Activated CD4-positive, alpha-beta T cell treated with anti-CD3 and anti-CD28 coated beads for 24 hours (primary cell): ENCODE measurements at regions not wholly inside any gene's neighbourhood (a gene's known extent, or its start where the extent isn't known, plus 50 kb on each side); places are given as distances from the start of the nearest gene placed in this dataset.
"Not testable (repeated sequence)": the region's sequence is repeated elsewhere in the genome, so short reads cannot be mapped to it uniquely, and the experiment has no call there.

ENCODE experiments used
- DNase-seq, 2 donors: peaks; one replicate each; pipeline ENCODE4 v3.0.0-alpha.2; 2020; ENCODE audit warnings: low read depth in 2 of 2

DNA sequence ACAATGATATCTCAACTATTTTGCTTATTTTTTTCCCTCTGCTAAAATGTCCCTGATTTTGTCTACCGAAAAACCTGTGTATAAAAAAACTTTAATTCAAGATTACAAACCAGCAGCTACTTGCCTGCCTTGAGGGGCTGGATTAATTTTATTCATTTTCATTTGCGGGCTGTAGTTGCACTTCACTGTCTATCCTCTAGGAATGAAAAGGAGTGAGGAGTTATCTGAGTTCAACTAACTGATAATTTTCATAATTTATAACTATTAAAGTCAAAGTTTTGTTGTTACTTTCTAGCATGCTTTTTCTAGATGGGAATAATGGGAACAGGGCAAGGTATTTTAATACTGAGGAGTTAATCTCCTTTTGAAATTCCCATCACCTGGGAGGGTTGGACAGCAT, 50.3 kb upstream of the AGTPBP1 start:
- DNase-seq: not testable (repeated sequence)

DNA sequence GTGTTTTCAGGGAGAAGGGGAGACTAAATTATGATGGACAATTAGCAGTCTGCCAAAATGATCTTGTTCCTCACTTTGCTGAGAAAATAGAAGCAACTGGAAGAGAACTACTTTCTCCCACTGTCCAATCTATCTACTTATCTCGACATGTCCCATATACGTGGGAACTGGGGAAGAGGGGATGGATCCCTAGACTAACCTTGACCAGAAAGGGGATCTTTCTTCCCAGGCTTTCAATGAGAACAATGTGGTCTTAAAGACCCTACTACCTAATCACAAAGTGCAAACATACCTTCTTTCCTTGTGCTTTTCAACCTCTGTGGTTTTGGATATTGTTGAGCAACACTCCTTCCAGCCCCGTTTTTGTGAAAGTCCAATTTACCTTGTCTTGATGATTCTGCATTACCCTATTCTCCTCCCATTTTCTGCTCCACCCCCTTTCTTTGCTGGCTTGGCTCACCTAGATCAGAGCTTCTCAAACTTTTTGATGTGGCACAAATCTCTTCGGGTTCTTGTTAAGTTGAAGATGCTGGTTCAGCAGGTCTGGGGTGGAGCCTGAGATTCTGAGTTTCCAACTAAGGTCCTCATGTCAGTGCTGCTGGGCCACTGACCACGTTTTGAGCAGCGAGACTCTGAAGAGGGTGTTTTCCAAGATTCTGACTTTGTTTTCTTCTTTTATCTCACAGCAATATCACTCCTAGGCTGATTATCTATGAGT, 61.4 kb upstream of the AGTPBP1 start:
- not testable (repeated sequence) for DNase-seq

DNA sequence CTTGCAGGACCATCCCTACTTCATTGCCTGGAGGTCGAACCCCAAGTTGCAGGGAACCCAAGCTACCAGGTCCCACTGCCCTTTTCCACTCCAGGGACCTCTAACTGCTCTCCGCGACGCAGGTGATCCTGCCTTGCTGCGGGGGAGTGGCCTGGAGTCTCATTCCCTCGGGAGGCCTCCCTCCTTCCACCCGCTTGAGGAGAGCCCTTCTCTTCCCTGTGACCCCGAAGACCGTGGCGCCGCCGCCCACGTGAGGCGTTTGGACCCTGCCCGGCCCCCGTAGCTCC, 63.0 kb upstream of the AGTPBP1 start:
- DNase-seq: not testable (repeated sequence)

GRCh38 chr9:85805134-85806005, 63.6 kb upstream of the AGTPBP1 start:
- peak; percentile 50 to 61 for DNase-seq

GRCh38 chr9:85808329-85808728, 66.6 kb upstream of the AGTPBP1 start:
- DNase-seq: not testable (repeated sequence)

- not testable (repeated sequence) for DNase-seq
Measured at GRCh38 chr9:85813388-85813787, 71.6 kb upstream of the AGTPBP1 start.

DNA sequence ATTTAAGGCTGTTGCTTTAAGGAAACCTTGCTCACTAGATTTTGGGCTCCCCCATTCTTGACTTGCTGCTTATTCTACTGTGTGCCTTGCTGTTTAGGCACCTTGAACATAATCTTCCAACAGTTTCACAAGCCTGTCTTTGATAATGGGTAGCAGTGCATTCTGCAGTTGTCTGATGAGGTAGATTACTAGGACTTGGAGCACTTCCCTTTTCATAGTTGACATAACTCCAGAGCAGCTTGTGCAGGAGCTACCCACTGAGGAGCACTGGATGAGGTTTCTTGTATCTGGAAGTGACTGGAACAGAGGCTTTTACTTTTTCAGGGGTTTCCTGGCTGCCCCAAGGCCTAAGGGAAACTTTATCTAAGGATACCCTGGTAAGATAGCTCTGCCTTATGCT, 73.0 kb upstream of the AGTPBP1 start:
- not testable (repeated sequence) for DNase-seq

DNA sequence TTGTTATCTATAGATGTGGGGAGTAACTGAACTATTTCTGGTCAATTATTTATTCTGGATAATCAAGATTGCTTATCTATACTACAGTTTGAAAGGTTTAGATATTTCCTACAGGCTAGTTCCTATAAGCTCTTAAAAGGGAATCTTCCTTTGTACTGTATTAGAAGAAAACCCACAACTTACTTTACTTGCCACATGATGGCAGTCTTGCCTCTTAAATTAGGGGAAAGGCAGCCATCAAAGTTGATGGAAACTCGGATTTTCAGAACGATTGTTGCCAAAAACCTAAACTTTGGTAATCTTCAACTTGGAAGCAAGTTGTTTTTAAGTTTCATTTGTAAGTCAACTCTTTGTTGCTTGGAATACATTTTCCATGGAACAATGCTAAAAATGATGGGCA, 77.2 kb upstream of the AGTPBP1 start:
- DNase-seq: not testable (repeated sequence)

GRCh38 chr9:85820598-85820997, 78.8 kb upstream of the AGTPBP1 start:
- DNase-seq: not testable (repeated sequence)

GRCh38 chr9:85824949-85825348, 83.2 kb upstream of the AGTPBP1 start:
- not testable (repeated sequence) for DNase-seq

DNA sequence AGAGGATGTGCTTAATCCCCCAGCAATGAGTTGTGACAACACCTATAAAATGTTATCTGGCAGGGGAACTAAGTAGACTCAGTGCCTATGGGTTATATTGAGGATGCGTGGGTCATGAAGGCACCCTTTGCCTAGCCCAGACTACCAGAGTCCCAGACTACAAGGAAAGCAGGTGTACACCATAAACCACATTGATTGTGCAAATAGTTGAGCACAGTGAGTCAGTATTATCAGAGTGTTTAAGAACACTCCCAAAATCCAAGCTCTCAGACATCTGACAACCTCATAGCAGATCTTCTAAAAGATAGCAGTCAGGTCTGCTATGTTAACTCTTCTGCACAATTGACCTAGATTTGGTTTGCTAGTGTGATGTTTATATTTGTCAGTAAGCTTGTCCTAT, 92.8 kb upstream of the AGTPBP1 start:
- not testable (repeated sequence) for DNase-seq

DNA sequence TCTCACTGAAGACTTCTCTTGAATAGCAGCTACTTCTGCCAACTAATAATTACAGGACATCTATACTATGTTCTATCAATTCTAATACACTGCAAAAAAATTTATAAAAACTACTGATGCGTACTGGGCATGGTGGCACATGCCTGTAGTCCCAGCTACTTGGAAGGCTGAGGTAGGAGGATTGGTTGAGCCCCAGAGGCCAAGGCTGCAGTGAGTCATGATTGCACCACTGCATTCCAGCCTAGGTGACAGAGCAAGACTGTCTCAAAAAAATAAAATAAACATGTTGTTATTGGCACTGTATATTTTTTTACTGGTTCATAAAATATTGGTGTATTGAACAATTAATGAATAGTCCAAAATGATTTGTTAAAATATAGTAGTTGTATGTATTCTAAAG, 97.0 kb upstream of the NAA35 start:
- DNase-seq: not testable (repeated sequence)

GRCh38 chr9:85847782-85848181, 93.2 kb upstream of the NAA35 start:
- DNase-seq: not testable (repeated sequence)

- DNase-seq: no peak
Measured at GRCh38 chr9:85858056-85858750, 82.7 kb upstream of the NAA35 start.

- DNase-seq: no peak
Measured at GRCh38 chr9:85859765-85860164, 81.2 kb upstream of the NAA35 start.

- DNase-seq: not testable (repeated sequence)
Measured at GRCh38 chr9:85861882-85862281, 79.1 kb upstream of the NAA35 start.

GRCh38 chr9:85863875-85864274, 77.1 kb upstream of the NAA35 start:
- DNase-seq: no peak

- DNase-seq: no peak
Measured at GRCh38 chr9:85871008-85871407, 69.9 kb upstream of the NAA35 start.

DNA sequence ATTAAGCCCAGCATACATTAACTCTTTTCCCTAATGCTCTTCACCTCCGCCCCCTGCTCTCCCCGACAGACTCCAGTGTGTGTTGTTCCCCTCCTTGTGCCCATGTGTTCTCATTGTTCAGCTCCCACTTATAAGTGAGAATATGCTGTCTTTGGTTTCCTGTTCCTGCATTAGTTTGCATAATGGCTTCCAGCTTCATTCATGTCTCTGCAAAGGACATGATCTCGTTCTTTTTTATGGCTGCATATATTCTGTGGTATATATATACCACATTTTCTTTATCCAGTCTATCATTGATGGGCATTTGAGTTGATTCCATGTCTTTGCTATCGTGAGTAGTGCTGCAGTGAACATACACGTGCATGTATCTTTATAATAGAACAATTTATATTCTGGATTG, 69.3 kb upstream of the NAA35 start:
- DNase-seq: not testable (repeated sequence)

GRCh38 chr9:85872463-85872862, 68.5 kb upstream of the NAA35 start:
- DNase-seq: no peak

GRCh38 chr9:85876628-85877027, 64.3 kb upstream of the NAA35 start:
- DNase-seq: no peak

DNA sequence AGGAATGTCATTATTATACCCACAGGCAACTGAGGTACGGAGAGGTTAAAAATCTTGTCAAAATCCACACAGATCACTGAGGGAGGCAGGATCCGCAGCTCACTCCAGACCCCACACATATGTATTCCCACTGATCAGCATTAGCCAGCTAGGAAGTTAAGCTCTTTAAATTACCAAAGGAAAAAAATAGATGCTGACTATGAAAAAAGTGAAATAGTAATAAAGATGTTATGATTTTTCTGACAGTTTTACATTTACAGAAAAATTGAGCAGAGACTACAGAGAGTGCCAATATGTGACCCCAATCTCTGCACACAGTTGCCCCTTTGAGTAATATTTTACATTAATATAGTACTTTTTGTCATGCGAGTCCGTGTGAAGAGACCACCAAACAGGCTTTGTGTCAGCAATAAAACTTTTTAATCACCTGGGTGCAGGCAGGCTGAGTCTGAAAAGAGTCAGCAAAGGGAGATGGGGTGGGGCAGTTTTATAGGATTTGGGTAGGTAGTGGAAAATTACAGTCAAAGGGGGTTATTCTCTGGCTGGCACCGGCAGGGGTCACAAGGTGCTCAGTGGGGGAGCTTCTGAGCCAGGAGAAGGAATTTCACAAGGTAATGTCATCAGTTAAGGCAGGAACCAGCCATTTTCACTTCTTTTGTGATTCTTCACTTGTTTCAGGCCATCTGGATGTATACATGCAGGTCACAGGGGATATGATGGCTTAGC, 61.9 kb upstream of the NAA35 start:
- DNase-seq: not testable (repeated sequence)
